ES-I3 (cell line): ENCODE measurements at regions not wholly inside any gene's neighbourhood (a gene's known extent, or its start where the extent isn't known, plus 50 kb on each side); places are given as distances from the start of the nearest gene placed in this dataset.
A peak's percentile ranks its signal among the peaks of the same experiment; 100 is the strongest.
"Not testable (repeated sequence)": the region's sequence is repeated elsewhere in the genome, so short reads cannot be mapped to it uniquely, and the experiment has no call there.

Source experiments
- H3K36me3 ChIP-seq: 2 replicates; pipeline ENCODE4 v1.6.1; 2013; ENCODE audit warnings: mild to moderate bottlenecking, low read length, control low read depth, moderate library complexity; ENCODE audit not compliant: insufficient read depth
- H3K4me1 ChIP-seq: 2 replicates; pipeline ENCODE4 v1.6.1; 2013; ENCODE audit warnings: mild to moderate bottlenecking, control low read depth, low read length; ENCODE audit not compliant: insufficient read depth
- H3K9ac ChIP-seq: 2 replicates; pipeline ENCODE4 v1.6.1; 2013; ENCODE audit warnings: low read depth, mild to moderate bottlenecking, low read length, moderate library complexity
- H3K9me3 ChIP-seq: 2 replicates; pipeline ENCODE4 v1.6.1; 2013; ENCODE audit warnings: mild to moderate bottlenecking, low read length, moderate library complexity; ENCODE audit not compliant: control insufficient read depth, insufficient read depth

- Histone ChIP-seq H3K9me3 (no peaks in the 10 kb centered on the region; the same call in 1 of the 2 replicates), H3K36me3 (no peaks in the 10 kb centered on the region), H3K4me1 (peaks cover 33% of the 10 kb centered on the region), H3K9ac (no peak overlapping the region)
Observed at GRCh38 chr13:48873587-48873986, 102.1 kb upstream of the FNDC3A start.

GRCh38 chr13:48874165-48874564 lies 101.5 kb upstream of the FNDC3A start:
- Histone ChIP-seq H3K4me1 (peaks cover 33% of the 10 kb centered on the region), H3K36me3 (no peaks in the 10 kb centered on the region), H3K9me3 (no peaks in the 10 kb centered on the region; the same call in 1 of the 2 replicates), H3K9ac (no peak overlapping the region)

- H3K9me3 ChIP-seq = no peaks in the 10 kb centered on the region; the same call in 1 of the 2 replicates
- peaks cover 37% of the 10 kb centered on the region for H3K4me1 ChIP-seq
- peak overlapping the region; percentile 21; the same call in 1 of the 2 replicates for H3K9ac ChIP-seq
Observed at GRCh38 chr13:48875047-48875446, 100.7 kb upstream of the FNDC3A start.

GRCh38 chr13:48876289-48876688 lies 99.4 kb upstream of the FNDC3A start:
- H3K4me1 ChIP-seq = peaks cover 37% of the 10 kb centered on the region

More at GRCh38 chr13:48875047-48875446, 100.7 kb upstream of the FNDC3A start:
- H3K36me3 ChIP-seq = no peaks in the 10 kb centered on the region

GRCh38 chr13:48879432-48879831 lies 96.3 kb upstream of the FNDC3A start:
- Histone ChIP-seq H3K36me3 (no peaks in the 10 kb centered on the region), H3K9me3 (no peaks in the 10 kb centered on the region), H3K9ac (no peak overlapping the region), H3K4me1 (peaks cover 21% of the 10 kb centered on the region)

More at GRCh38 chr13:48876289-48876688, 99.4 kb upstream of the FNDC3A start:
- Histone ChIP-seq H3K9me3 (no peaks in the 10 kb centered on the region; the same call in 1 of the 2 replicates), H3K9ac (no peak overlapping the region), H3K36me3 (no peaks in the 10 kb centered on the region)

- H3K4me1 ChIP-seq = peaks cover 17% of the 10 kb centered on the region
- H3K36me3 ChIP-seq = no peaks in the 10 kb centered on the region
- H3K9ac ChIP-seq = no peak overlapping the region
- H3K9me3 ChIP-seq = no peaks in the 10 kb centered on the region
Observed at GRCh38 chr13:48879854-48880253, 95.9 kb upstream of the FNDC3A start.

GRCh38 chr13:48883786-48884185 lies 91.9 kb upstream of the FNDC3A start:
- H3K9ac ChIP-seq, H3K36me3 ChIP-seq, H3K9me3 ChIP-seq, H3K4me1 ChIP-seq: not testable (repeated sequence)

GRCh38 chr13:48885027-48885395 lies 90.7 kb upstream of the FNDC3A start:
- H3K36me3 ChIP-seq = no peaks in the 10 kb centered on the region
- H3K9me3 ChIP-seq = no peaks in the 10 kb centered on the region
- no peaks in the 10 kb centered on the region for H3K4me1 ChIP-seq
- H3K9ac ChIP-seq = no peak overlapping the region

GRCh38 chr13:48888613-48889012 lies 87.1 kb upstream of the FNDC3A start:
- Histone ChIP-seq H3K36me3 (no peaks in the 10 kb centered on the region), H3K4me1 (0 out of 2 replicates have a peak, but pooled peaks cover 8% of the 10 kb centered on the region), H3K9ac (no peak overlapping the region), H3K9me3 (no peaks in the 10 kb centered on the region)

- H3K9me3 ChIP-seq = no peaks in the 10 kb centered on the region
- H3K4me1 ChIP-seq = 0 out of 2 replicates have a peak, but pooled peaks cover 8% of the 10 kb centered on the region
- H3K36me3 ChIP-seq = no peaks in the 10 kb centered on the region
- no peak overlapping the region for H3K9ac ChIP-seq
Observed at GRCh38 chr13:48890391-48890790, 85.3 kb upstream of the FNDC3A start.

GRCh38 chr13:48891586-48891985 lies 84.1 kb upstream of the FNDC3A start:
- H3K9me3 ChIP-seq = no peaks in the 10 kb centered on the region
- no peak overlapping the region for H3K9ac ChIP-seq
- H3K4me1 ChIP-seq = 0 out of 2 replicates have a peak, but pooled peaks cover 8% of the 10 kb centered on the region

GRCh38 chr13:48892053-48892687 lies 83.5 kb upstream of the FNDC3A start:
- H3K9me3 ChIP-seq = no peaks in the 10 kb centered on the region
- no peak overlapping the region for H3K9ac ChIP-seq
- no peaks in the 10 kb centered on the region for H3K36me3 ChIP-seq
- H3K4me1 ChIP-seq = 0 out of 2 replicates have a peak, but pooled peaks cover 8% of the 10 kb centered on the region

More at GRCh38 chr13:48891586-48891985, 84.1 kb upstream of the FNDC3A start:
- H3K36me3 ChIP-seq = no peaks in the 10 kb centered on the region

GRCh38 chr13:48892688-48893075 lies 83.0 kb upstream of the FNDC3A start:
- no peak overlapping the region for H3K9ac ChIP-seq

GRCh38 chr13:48896312-48896711 lies 79.4 kb upstream of the FNDC3A start:
- H3K4me1 ChIP-seq = 0 out of 2 replicates have a peak, but pooled peaks cover 8% of the 10 kb centered on the region
- no peaks in the 10 kb centered on the region for H3K9me3 ChIP-seq

More at GRCh38 chr13:48892688-48893075, 83.0 kb upstream of the FNDC3A start:
- Histone ChIP-seq H3K36me3 (no peaks in the 10 kb centered on the region), H3K9me3 (no peaks in the 10 kb centered on the region), H3K4me1 (0 out of 2 replicates have a peak, but pooled peaks cover 8% of the 10 kb centered on the region)

GRCh38 chr13:48901781-48902180 lies 73.9 kb upstream of the FNDC3A start:
- Histone ChIP-seq H3K36me3 (no peaks in the 10 kb centered on the region), H3K9me3 (no peaks in the 10 kb centered on the region; the same call in 1 of the 2 replicates), H3K9ac (no peak overlapping the region), H3K4me1 (no peaks in the 10 kb centered on the region)

More at GRCh38 chr13:48896312-48896711, 79.4 kb upstream of the FNDC3A start:
- Histone ChIP-seq H3K9ac (no peak overlapping the region), H3K36me3 (no peaks in the 10 kb centered on the region)
